H1 (cell line): ENCODE measurements at regions not wholly inside any gene's neighbourhood (a gene's known extent, or its start where the extent isn't known, plus 50 kb on each side); places are given as distances from the start of the nearest gene placed in this dataset.

Experiments
- CTCF ChIA-PET: fragments of 300-600 bp; sonication (Branson Sonifier 250); formaldehyde crosslinking; loops from one replicate; lab custom pipeline; 2021; ENCODE audit not compliant: partially characterized antibody; lab: Charles Lee
- POLR2A ChIA-PET: fragments of 300-600 bp; sonication (Branson Sonifier 250); formaldehyde crosslinking; loops from one replicate; lab custom pipeline; 2021; ENCODE audit warnings: inconsistent platforms; ENCODE audit not compliant: partially characterized antibody; lab: Charles Lee
- DNase-seq, 2 experiments: peaks; one replicate each; pipeline versions ENCODE4 v3.0.0 to v3.0.0-alpha.2; 2010 to 2022; ENCODE audit warnings: low spot score in 2 of 2, low read depth in 1 of 2, mixed read lengths in 1 of 2
- FAIRE-seq: peaks from 2 replicates; lab custom pipeline; 2011; peaks lifted over from hg19 to GRCh38; lab: Jason Lieb, UNC
- H2AFZ ChIP-seq: 2 replicates; pipeline ENCODE4 v1.8.1; 2012; ENCODE audit warnings: low read length, inconsistent platforms
- H2AK5ac ChIP-seq: 2 replicates; pipeline ENCODE4 v1.6.1; 2013; ENCODE audit warnings: low read depth, low read length
- H2BK120ac ChIP-seq: replicated peaks from 2 replicates; pipeline ENCODE3; 2013; ENCODE audit warnings: low read depth, low read length, inconsistent platforms
- H2BK12ac ChIP-seq: 2 replicates; pipeline ENCODE4 v1.6.1; 2013; ENCODE audit warnings: low read depth, low read length
- H2BK15ac ChIP-seq: 2 replicates; pipeline ENCODE4 v1.6.1; 2013; ENCODE audit warnings: low read length
- H2BK20ac ChIP-seq: 2 replicates; pipeline ENCODE4 v1.6.1; 2013; ENCODE audit warnings: low read length
- H2BK5ac ChIP-seq: 2 replicates; pipeline ENCODE4 v1.6.1; 2013; ENCODE audit warnings: low read depth, low read length
- H3K14ac ChIP-seq: 2 replicates; pipeline ENCODE4 v1.6.1; 2013; ENCODE audit warnings: inconsistent platforms; ENCODE audit not compliant: insufficient read length
- H3K18ac ChIP-seq: 2 replicates; pipeline ENCODE4 v1.6.1; 2013; ENCODE audit warnings: low read length; ENCODE audit errors: extremely low read depth
- H3K23ac ChIP-seq: 2 replicates; pipeline ENCODE4 v1.6.1; 2013; ENCODE audit warnings: inconsistent platforms; ENCODE audit not compliant: insufficient read length
- H3K23me2 ChIP-seq: 2 replicates; pipeline ENCODE4 v1.6.1; 2013; ENCODE audit warnings: low read depth, low read length
- H3K27ac ChIP-seq: 2 replicates; pipeline ENCODE4 v1.6.1; 2011; ENCODE audit warnings: low read depth, low read length, inconsistent platforms
- H3K27me3 ChIP-seq, 4 experiments: replicated peaks in 1 of 4; 1 replicate in 1 of 4; 2 replicates in 3 of 4; pipeline versions ENCODE4 v1.6.1 to v1.8.1; 2011 to 2013; ENCODE audit warnings: low read length in 3 of 4, mild to moderate bottlenecking in 3 of 4, inconsistent platforms in 2 of 4, mixed read lengths in 2 of 4, moderate library complexity in 1 of 4; ENCODE audit not compliant: control insufficient read depth in 3 of 4, insufficient read depth in 3 of 4; ENCODE audit errors: extremely low read depth in 1 of 4
- H3K36me3 ChIP-seq, 4 experiments: 2 replicates each; pipeline versions ENCODE4 v1.6.1 to v1.8.1; 2011 to 2013; ENCODE audit warnings: mild to moderate bottlenecking in 4 of 4, low read length in 3 of 4, moderate library complexity in 2 of 4, control low read depth in 1 of 4, inconsistent platforms in 1 of 4; ENCODE audit not compliant: insufficient read depth in 4 of 4, control insufficient read depth in 2 of 4
- H3K4ac ChIP-seq: replicated peaks from 2 replicates; pipeline ENCODE3; 2013; ENCODE audit warnings: low read length, low read depth, mixed read lengths, inconsistent platforms; ENCODE audit not compliant: insufficient read length
- H3K4me1 ChIP-seq, 4 experiments: replicated peaks in 1 of 4; 1 replicate in 1 of 4; 2 replicates in 3 of 4; pipeline versions ENCODE4 v1.6.1 to v1.8.1; 2011 to 2013; ENCODE audit warnings: low read length in 3 of 4, inconsistent platforms in 2 of 4, mixed read lengths in 1 of 4; ENCODE audit not compliant: insufficient read depth in 4 of 4, control insufficient read depth in 3 of 4
- H3K4me2 ChIP-seq, 2 experiments: 2 replicates each; pipeline versions ENCODE4 v1.6.1 to v1.8.1; 2011 to 2013; ENCODE audit warnings: low read depth in 2 of 2, low read length in 2 of 2, control low read depth in 1 of 2, inconsistent platforms in 1 of 2, mild to moderate bottlenecking in 1 of 2; ENCODE audit not compliant: insufficient read depth in 1 of 2
- H3K4me3 ChIP-seq, 4 experiments: fragments of 200-600, 300-600 bp in 1 of 4; sonication (generic), shearing (Covaris generic), sonication (Bioruptor Twin) in 1 of 4; 2 replicates each; pipeline versions ENCODE4 v1.5.1 to v1.8.1; 2011 to 2016; ENCODE audit warnings: low read length in 4 of 4, low read depth in 3 of 4, control low read depth in 2 of 4, inconsistent platforms in 2 of 4, mild to moderate bottlenecking in 2 of 4, mixed read lengths in 1 of 4, moderate library complexity in 1 of 4; ENCODE audit not compliant: insufficient read depth in 2 of 4; ENCODE audit errors: extremely low read depth in 1 of 4
- H3K56ac ChIP-seq: replicated peaks from 2 replicates; pipeline ENCODE3; 2013; ENCODE audit warnings: low read depth, mild to moderate bottlenecking, mixed read lengths, low read length, inconsistent platforms; ENCODE audit not compliant: insufficient read length
- H3K79me1 ChIP-seq: 2 replicates; pipeline ENCODE4 v1.6.1; 2013; ENCODE audit warnings: low read depth, low read length, control low read depth
- H3K79me2 ChIP-seq, 2 experiments: 2 replicates each; pipeline versions ENCODE4 v1.6.1 to v1.8.1; 2012 to 2013; ENCODE audit warnings: low read length in 2 of 2, mild to moderate bottlenecking in 2 of 2, inconsistent platforms in 1 of 2; ENCODE audit not compliant: insufficient read depth in 2 of 2, control insufficient read depth in 1 of 2
- H3K9ac ChIP-seq, 4 experiments: replicated peaks in 1 of 4; 1 replicate in 1 of 4; 2 replicates in 3 of 4; pipeline versions ENCODE4 v1.6.1 to v1.8.1; 2011 to 2013; ENCODE audit warnings: low read depth in 3 of 4, low read length in 3 of 4, control low read depth in 2 of 4, mild to moderate bottlenecking in 2 of 4, moderate library complexity in 2 of 4, inconsistent platforms in 1 of 4; ENCODE audit errors: extremely low read depth in 1 of 4
- H3K9me3 ChIP-seq, 2 experiments: 2 replicates each; pipeline versions ENCODE4 v1.6.1 to v1.8.1; 2012 to 2013; ENCODE audit warnings: mild to moderate bottlenecking in 2 of 2, moderate library complexity in 2 of 2, control low read depth in 1 of 2, inconsistent platforms in 1 of 2, low read depth in 1 of 2, low read length in 1 of 2, mixed read lengths in 1 of 2; ENCODE audit not compliant: insufficient read depth in 2 of 2
- H4K20me1 ChIP-seq, 2 experiments: replicated peaks in 1 of 2; 2 replicates each; pipeline versions ENCODE3 to v1.8.1; 2011 to 2013; ENCODE audit warnings: inconsistent platforms in 2 of 2, low read length in 2 of 2, mild to moderate bottlenecking in 1 of 2; ENCODE audit not compliant: insufficient read depth in 2 of 2, control insufficient read depth in 1 of 2
- H4K5ac ChIP-seq: 2 replicates; pipeline ENCODE4 v1.6.1; 2013; ENCODE audit warnings: low read length, low read depth, mixed read lengths, inconsistent platforms; ENCODE audit not compliant: insufficient read length
- H4K8ac ChIP-seq: 2 replicates; pipeline ENCODE4 v1.8.0; 2013; ENCODE audit warnings: mild to moderate bottlenecking, moderate library complexity, low read length, inconsistent platforms; ENCODE audit not compliant: insufficient read depth; ENCODE audit errors: extremely low read depth
- H4K91ac ChIP-seq: replicated peaks from 2 replicates; pipeline ENCODE3; 2013; ENCODE audit warnings: low read length, mixed read lengths, inconsistent platforms; ENCODE audit not compliant: insufficient read length
- CEBPB ChIP-seq: IDR thresholded peaks from 2 replicates; pipeline ENCODE4 v1.6.1; 2012; ENCODE audit warnings: low read depth, low read length
- CREB1 ChIP-seq: IDR thresholded peaks from 2 replicates; pipeline ENCODE4 v1.6.1; 2012; ENCODE audit warnings: inconsistent platforms
- CTCF ChIP-seq, 3 experiments: IDR thresholded peaks; 1 replicate in 2 of 3; 2 replicates in 1 of 3; pipeline versions ENCODE4 v1.5.1 to v1.6.1; 2011; ENCODE audit warnings: low read length in 3 of 3, mild to moderate bottlenecking in 3 of 3, inconsistent platforms in 2 of 3, low read depth in 1 of 3, moderate library complexity in 1 of 3; ENCODE audit not compliant: insufficient read depth in 1 of 3; ENCODE audit errors: control extremely low read depth in 1 of 3
- HDAC6 ChIP-seq: IDR thresholded peaks from one replicate; pipeline ENCODE4 v1.7.1; 2012; ENCODE audit warnings: low read depth, mild to moderate bottlenecking, inconsistent platforms, low read length, moderate library complexity
- JUND ChIP-seq: IDR thresholded peaks from 2 replicates; pipeline ENCODE4 v1.6.1; 2011; ENCODE audit warnings: mild to moderate bottlenecking, improper control_type of control experiment, low read length
- NRF1 ChIP-seq: IDR thresholded peaks from 2 replicates; pipeline ENCODE4 v1.6.1; 2011; ENCODE audit warnings: mild to moderate bottlenecking, low read depth, low read length, improper control_type of control experiment
- RAD21 ChIP-seq, 2 experiments: IDR thresholded peaks in 1 of 2; conservative IDR thresholded peaks in 1 of 2; 2 replicates each; pipeline ENCODE4 v1.6.1; 2011; ENCODE audit warnings: low read depth in 2 of 2, low read length in 2 of 2, improper control_type of control experiment in 1 of 2, inconsistent platforms in 1 of 2, mild to moderate bottlenecking in 1 of 2, moderate library complexity in 1 of 2
- RFX5 ChIP-seq: IDR thresholded peaks from 2 replicates; pipeline ENCODE4 v1.6.1; 2011; ENCODE audit warnings: low read depth, low read length, improper control_type of control experiment, borderline replicate concordance
- SAP30 ChIP-seq: fragments of 300-600 bp; sonication (generic); IDR thresholded peaks from 2 replicates; pipeline ENCODE4 v1.7.1; 2012; ENCODE audit warnings: low read length, moderate library complexity, mild to moderate bottlenecking, inconsistent platforms; ENCODE audit not compliant: insufficient read depth, insufficient replicate concordance
- WGBS, 2 experiments: shearing (Covaris generic) in 1 of 2; methylation state at CpG; one replicate each; pipeline versions ENCODE4 v1.1.6 to v1.1.7; 2013 to 2015; ENCODE audit warnings: low lambda C conversion rate in 2 of 2, mixed read lengths in 2 of 2, inconsistent platforms in 1 of 2, low coverage in 1 of 2, missing lambda C conversion rate in 1 of 2; ENCODE audit not compliant: insufficient replicate concordance in 2 of 2, insufficient coverage in 1 of 2, insufficient read length in 1 of 2; ENCODE audit errors: extremely low coverage in 1 of 2, missing lambda C conversion rate in 1 of 2; 5-methylcytosine and 5-hydroxymethylcytosine counted together

DNA sequence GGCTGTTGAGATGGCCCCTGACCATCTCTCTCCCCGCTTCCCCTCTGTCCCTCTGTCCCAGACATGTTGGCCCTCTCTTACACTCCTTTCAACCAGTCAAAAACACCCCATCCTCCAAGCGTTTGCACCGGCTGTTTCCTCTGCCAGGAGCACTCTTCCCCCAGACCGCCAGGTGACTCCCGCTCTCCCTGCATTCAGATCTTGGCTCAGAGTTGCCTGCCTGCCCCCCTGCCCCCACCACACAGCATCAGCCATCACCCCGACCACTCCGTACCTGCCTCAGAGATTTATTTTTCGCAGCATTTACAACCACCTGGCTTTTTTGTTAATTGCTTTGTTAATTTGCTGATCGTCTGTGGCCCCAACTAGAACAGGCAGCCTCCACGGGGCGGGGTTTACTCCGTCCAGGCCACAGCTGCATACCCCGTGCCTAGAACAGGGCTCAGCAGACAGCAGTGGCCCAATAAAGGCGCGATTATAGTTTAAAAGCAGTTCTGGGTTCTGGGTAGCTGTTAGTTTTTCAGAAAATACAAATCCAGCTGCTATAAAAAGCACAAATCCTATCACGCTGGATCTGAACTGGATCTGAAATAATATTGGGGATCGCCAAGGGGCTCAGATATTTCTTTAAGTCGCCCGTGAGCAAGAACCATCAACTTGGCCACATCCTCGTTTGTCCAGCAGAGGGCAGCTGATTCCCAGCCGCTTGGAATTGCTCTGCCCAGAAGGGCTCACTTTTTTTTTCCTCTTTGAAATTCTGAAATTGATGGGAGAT lies 173.6 kb downstream of the IRF8 start:
- H3K4ac ChIP-seq = no peak overlapping the region
- H4K20me1 ChIP-seq = peaks cover 0 to 2% of the 10 kb centered on the region in 2 experiments
- H3K9me3 ChIP-seq = no peaks in the 10 kb centered on the region
- no peak overlapping the region for H4K8ac ChIP-seq
- H3K4me1 ChIP-seq = peaks cover 2 to 15% (median 5%) of the 10 kb centered on the region in 4 experiments; a peak in 6 of 7 replicates
- no peak overlapping the region for H3K4me2 ChIP-seq
- WGBS, 2 experiments = 66% methylated on average over 21 of the region's 21 CpGs; no CpG with 5 or more reads in 1 of the 2 experiments
- no peak overlapping the region for H4K5ac ChIP-seq
- peak; percentile 42 for FAIRE-seq
- peaks cover 0 to 2% (median 0%) of the 10 kb centered on the region in 4 experiments; a peak in 2 of 7 replicates for H3K27me3 ChIP-seq
- no peak overlapping the region for H3K14ac ChIP-seq
- H2AK5ac ChIP-seq = no peak overlapping the region
- no peaks in the 10 kb centered on the region for H3K79me2 ChIP-seq
- H2AFZ ChIP-seq = no peak overlapping the region
- H3K27ac ChIP-seq = no peak overlapping the region
- no peak overlapping the region for H2BK12ac ChIP-seq
- H4K91ac ChIP-seq = no peak overlapping the region
- no peak overlapping the region for H3K23ac ChIP-seq
- no peak overlapping the region for H2BK5ac ChIP-seq
- DNase-seq = peak in 1 of 2 experiments; percentile 80
- H3K9ac ChIP-seq = no peak overlapping the region
- H3K18ac ChIP-seq = no peak overlapping the region
- POLR2A ChIA-PET = no interaction called here
- no peaks in the 10 kb centered on the region for H3K36me3 ChIP-seq
- no peak overlapping the region for H2BK15ac ChIP-seq
- H3K56ac ChIP-seq = no peak overlapping the region
- no peaks in the 10 kb centered on the region for H3K23me2 ChIP-seq
- H2BK120ac ChIP-seq = no peak overlapping the region
- H2BK20ac ChIP-seq = no peak overlapping the region
- H3K4me3 ChIP-seq = no peak overlapping the region
- CTCF ChIA-PET = interaction anchor here (0.5 to 4.9 kb wide), 52 partner anchors 8 to 1019 kb away, joined by 3 to 75 read pairs (median 4); no protein-coding TSS in a partner anchor
- no peaks in the 10 kb centered on the region for H3K79me1 ChIP-seq
- TF ChIP-seq NRF1 (no peak), JUND (no peak), HDAC6 (no peak), CREB1 (no peak), CTCF (IDR thresholded peaks at IDR 0.05; ENCODE audit: control extremely low read depth in 1 of 3, insufficient read depth in 1 of 3, low read depth in 1 of 3, low read length in 3 of 3) (peak; percentile 69 to 79 (median 70)), SAP30 (no peak), RAD21 (IDR thresholded peaks at IDR 0.05 in 1 of 2, conservative IDR thresholded peaks at IDR 0.05 in 1 of 2; ENCODE audit: low read depth in 2 of 2, low read length in 2 of 2) (peak; percentile 79 to 83), CEBPB (no peak), RFX5 (no peak)
